Astrocyte (in vitro differentiated cells and primary cell): ENCODE measurements at regions not wholly inside any gene's neighbourhood (a gene's known extent, or its start where the extent isn't known, plus 50 kb on each side); places are given as distances from the start of the nearest gene placed in this dataset.

Experiments used
- DNase-seq: peaks from one replicate; pipeline ENCODE4 v3.0.0-alpha.2; 2010; ENCODE audit warnings: low read depth
- FAIRE-seq: peaks from 2 replicates; lab custom pipeline; 2011; peaks lifted over from hg19 to GRCh38; lab: Jason Lieb, UNC
- H2AFZ ChIP-seq: 2 replicates; pipeline ENCODE4 v1.6.0; 2012; ENCODE audit warnings: low read depth, low read length, inconsistent platforms
- H3K27ac ChIP-seq: 2 replicates; pipeline ENCODE4 v1.5.1; 2011; ENCODE audit warnings: low read depth, low read length, inconsistent platforms
- H3K27me3 ChIP-seq: 2 replicates; pipeline ENCODE4 v1.6.0; 2011; ENCODE audit warnings: low read length, inconsistent platforms; ENCODE audit not compliant: insufficient read depth
- H3K36me3 ChIP-seq: 2 replicates; pipeline ENCODE4 v1.5.1; 2011; ENCODE audit warnings: low read length, inconsistent platforms; ENCODE audit not compliant: insufficient read depth
- H3K4me1 ChIP-seq: 2 replicates; pipeline ENCODE4 v1.5.1; 2011; ENCODE audit warnings: low read length, inconsistent platforms; ENCODE audit not compliant: insufficient read depth
- H3K4me2 ChIP-seq: 2 replicates; pipeline ENCODE4 v1.6.0; 2012; ENCODE audit warnings: low read length, inconsistent platforms
- H3K4me3 ChIP-seq: 2 replicates; pipeline ENCODE4 v1.5.1; 2011; ENCODE audit warnings: low read depth, mild to moderate bottlenecking, low read length, inconsistent platforms; ENCODE audit not compliant: insufficient read depth
- H3K79me2 ChIP-seq: 2 replicates; pipeline ENCODE4 v1.6.0; 2012; ENCODE audit warnings: mild to moderate bottlenecking, low read length, inconsistent platforms; ENCODE audit not compliant: insufficient read depth
- H3K9ac ChIP-seq: 2 replicates; pipeline ENCODE4 v1.6.0; 2012; ENCODE audit warnings: mild to moderate bottlenecking, low read length, inconsistent platforms
- H3K9me3 ChIP-seq: 2 replicates; pipeline ENCODE4 v1.5.1; 2012; ENCODE audit warnings: low read depth, mild to moderate bottlenecking, low read length, inconsistent platforms; ENCODE audit not compliant: insufficient read depth
- H4K20me1 ChIP-seq: 2 replicates; pipeline ENCODE4 v1.6.0; 2012; ENCODE audit warnings: low read length, inconsistent platforms; ENCODE audit not compliant: insufficient read depth
- H3K27ac Mint-ChIP-seq: one replicate; pipeline ENCODE4 v1.8.0; 2021; ENCODE audit warnings: mild to moderate bottlenecking, mixed read lengths; ENCODE audit not compliant: unreplicated experiment
- H3K27me3 Mint-ChIP-seq: one replicate; pipeline ENCODE4 v1.8.0; 2021; ENCODE audit warnings: low read depth, mixed read lengths; ENCODE audit not compliant: unreplicated experiment
- H3K36me3 Mint-ChIP-seq: one replicate; pipeline ENCODE4 v1.8.0; 2021; ENCODE audit warnings: low read depth, mixed read lengths; ENCODE audit not compliant: unreplicated experiment
- H3K4me1 Mint-ChIP-seq: one replicate; pipeline ENCODE4 v1.8.0; 2021; ENCODE audit warnings: low read depth, mixed read lengths; ENCODE audit not compliant: unreplicated experiment
- H3K4me3 Mint-ChIP-seq: one replicate; pipeline ENCODE4 v1.8.0; 2021; ENCODE audit warnings: mild to moderate bottlenecking, moderate library complexity, mixed read lengths; ENCODE audit not compliant: unreplicated experiment
- H3K9me3 Mint-ChIP-seq: one replicate; pipeline ENCODE4 v1.8.0; 2021; ENCODE audit warnings: mild to moderate bottlenecking, mixed read lengths; ENCODE audit not compliant: unreplicated experiment
- EZH2 ChIP-seq: IDR thresholded peaks from 2 replicates; pipeline ENCODE4 v1.6.1; 2012; ENCODE audit warnings: mild to moderate bottlenecking, low read length, inconsistent platforms; ENCODE audit not compliant: insufficient read depth
- TF ChIP-seq, protein P1 (sequence below): IDR thresholded peaks from 2 replicates; pipeline ENCODE4 v1.5.1; 2011; ENCODE audit warnings: low read depth, mild to moderate bottlenecking, inconsistent platforms, low read length, moderate library complexity; ENCODE audit not compliant: insufficient read depth

DNA sequence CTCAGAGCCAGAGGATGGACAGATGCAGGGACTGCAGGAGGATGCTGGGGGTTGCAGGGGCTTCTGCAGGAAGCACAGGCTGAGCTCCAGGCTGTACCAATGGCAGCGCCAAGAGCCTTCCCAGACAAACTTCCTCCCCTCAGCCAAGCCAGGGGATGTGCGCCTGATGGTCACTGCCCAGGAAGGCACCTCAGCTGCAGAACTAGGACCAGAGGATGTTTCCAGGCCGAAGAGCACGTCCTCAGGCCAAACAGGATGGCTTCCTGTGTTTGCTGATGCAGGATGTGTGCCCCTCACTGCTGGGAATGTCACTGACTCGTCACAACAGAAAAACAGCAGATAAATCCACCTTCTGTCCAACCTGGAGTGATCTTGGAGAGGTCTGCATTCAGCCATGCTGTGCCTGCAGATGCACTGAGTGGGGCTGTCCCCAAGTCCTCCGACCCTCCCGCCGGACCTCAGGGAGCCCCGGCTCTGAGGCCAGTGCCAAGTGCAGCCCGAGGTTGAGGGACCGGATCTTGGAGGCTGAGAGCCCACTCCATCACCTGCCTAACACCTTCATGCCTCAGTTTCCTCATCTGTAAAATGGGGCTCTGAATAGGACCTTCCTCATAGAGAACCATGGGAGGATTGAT is 152.5 kb upstream of the CHST15 start:
- no peaks in the 10 kb centered on the region for H3K36me3 ChIP-seq
- Mint-ChIP-seq H3K9me3 (peaks cover 6% of the 10 kb centered on the region), H3K36me3 (no peaks in the 10 kb centered on the region), H3K4me1 (no peaks in the 10 kb centered on the region), H3K4me3 (no peak overlapping the region), H3K27me3 (peaks cover 48% of the 10 kb centered on the region), H3K27ac (no peak overlapping the region)
- H3K4me1 ChIP-seq = no peaks in the 10 kb centered on the region
- H2AFZ ChIP-seq = no peak overlapping the region
- no peak overlapping the region for H3K27ac ChIP-seq
- H4K20me1 ChIP-seq = no peaks in the 10 kb centered on the region
- H3K4me3 ChIP-seq = no peak overlapping the region
- H3K9me3 ChIP-seq = no peaks in the 10 kb centered on the region
- TF ChIP-seq, protein P1, sequence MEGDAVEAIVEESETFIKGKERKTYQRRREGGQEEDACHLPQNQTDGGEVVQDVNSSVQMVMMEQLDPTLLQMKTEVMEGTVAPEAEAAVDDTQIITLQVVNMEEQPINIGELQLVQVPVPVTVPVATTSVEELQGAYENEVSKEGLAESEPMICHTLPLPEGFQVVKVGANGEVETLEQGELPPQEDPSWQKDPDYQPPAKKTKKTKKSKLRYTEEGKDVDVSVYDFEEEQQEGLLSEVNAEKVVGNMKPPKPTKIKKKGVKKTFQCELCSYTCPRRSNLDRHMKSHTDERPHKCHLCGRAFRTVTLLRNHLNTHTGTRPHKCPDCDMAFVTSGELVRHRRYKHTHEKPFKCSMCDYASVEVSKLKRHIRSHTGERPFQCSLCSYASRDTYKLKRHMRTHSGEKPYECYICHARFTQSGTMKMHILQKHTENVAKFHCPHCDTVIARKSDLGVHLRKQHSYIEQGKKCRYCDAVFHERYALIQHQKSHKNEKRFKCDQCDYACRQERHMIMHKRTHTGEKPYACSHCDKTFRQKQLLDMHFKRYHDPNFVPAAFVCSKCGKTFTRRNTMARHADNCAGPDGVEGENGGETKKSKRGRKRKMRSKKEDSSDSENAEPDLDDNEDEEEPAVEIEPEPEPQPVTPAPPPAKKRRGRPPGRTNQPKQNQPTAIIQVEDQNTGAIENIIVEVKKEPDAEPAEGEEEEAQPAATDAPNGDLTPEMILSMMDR = no peak
- TF ChIP-seq EZH2 = no peak
- no peak for DNase-seq
- FAIRE-seq = no peak
- H3K9ac ChIP-seq = no peak overlapping the region
- no peaks in the 10 kb centered on the region for H3K79me2 ChIP-seq
- no peak overlapping the region for H3K4me2 ChIP-seq
- peaks cover 4% of the 10 kb centered on the region for H3K27me3 ChIP-seq

DNA sequence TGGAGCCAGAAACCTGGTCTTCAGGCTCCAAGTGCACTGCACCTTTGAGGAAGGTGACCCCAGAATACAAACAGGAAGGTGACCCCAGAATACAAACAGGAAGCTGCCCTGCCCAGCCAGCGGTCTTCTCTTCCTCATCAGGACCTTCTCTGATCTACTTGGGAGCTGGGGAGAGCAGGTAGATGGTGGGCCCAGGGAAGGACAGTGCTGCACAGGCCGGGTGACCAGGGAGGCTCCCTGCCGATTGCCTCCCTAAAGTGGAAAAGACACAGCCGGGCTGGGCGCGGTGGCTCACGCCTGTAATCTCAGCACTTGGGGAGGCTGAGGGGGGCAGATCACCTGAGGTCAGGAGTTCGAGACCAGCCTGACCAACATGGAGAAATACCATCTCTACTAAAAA is 151.8 kb upstream of the CHST15 start:
- Mint-ChIP-seq H3K9me3 (peaks cover 6% of the 10 kb centered on the region), H3K4me1 (no peaks in the 10 kb centered on the region), H3K4me3 (no peak overlapping the region), H3K36me3 (no peaks in the 10 kb centered on the region), H3K27ac (no peak overlapping the region), H3K27me3 (peaks cover 44% of the 10 kb centered on the region)
- Histone ChIP-seq H3K4me2 (no peak overlapping the region), H3K79me2 (no peaks in the 10 kb centered on the region), H3K9ac (no peak overlapping the region), H3K27me3 (no peaks in the 10 kb centered on the region), H2AFZ (no peak overlapping the region), H3K4me1 (no peaks in the 10 kb centered on the region), H4K20me1 (no peaks in the 10 kb centered on the region), H3K4me3 (no peak overlapping the region), H3K36me3 (no peaks in the 10 kb centered on the region), H3K9me3 (no peaks in the 10 kb centered on the region), H3K27ac (no peak overlapping the region)
- DNase-seq (no peak), FAIRE-seq (no peak)
- no peak for TF ChIP-seq EZH2
- TF ChIP-seq, protein P1 = no peak

DNA sequence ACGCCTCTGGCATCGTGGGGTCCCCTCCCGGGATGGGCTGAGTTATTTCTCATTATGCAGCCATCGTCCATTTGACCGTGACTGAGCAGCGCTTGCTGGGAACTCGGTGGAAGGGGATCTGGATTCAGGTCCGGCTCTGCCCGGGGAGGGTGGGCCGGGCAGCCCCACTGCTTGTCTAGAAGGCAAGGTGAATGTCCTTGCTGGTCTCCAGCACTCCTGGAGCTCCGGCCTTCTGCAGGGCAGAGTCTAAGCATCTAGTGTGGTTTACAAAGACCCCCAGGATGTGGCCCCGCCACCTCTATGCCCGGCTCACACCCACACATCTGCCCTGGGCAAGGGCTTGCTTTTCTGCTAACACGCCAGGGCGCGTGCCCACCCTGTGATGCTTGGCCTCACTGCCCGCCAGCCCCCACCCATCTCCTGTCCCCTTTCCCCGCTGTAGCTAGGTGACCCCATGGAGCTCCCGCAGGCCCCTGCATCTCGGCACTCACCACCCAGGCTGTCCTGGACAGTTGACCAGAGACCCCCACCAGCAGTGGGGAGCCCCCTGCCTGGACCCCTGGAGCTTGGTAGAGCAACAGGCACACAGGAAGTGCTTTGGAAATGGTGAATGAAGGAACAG is 151.0 kb upstream of the CHST15 start:
- no peak overlapping the region for H3K4me2 ChIP-seq
- H3K27ac ChIP-seq = no peak overlapping the region
- H3K4me3 ChIP-seq = no peak overlapping the region
- H3K79me2 ChIP-seq = no peaks in the 10 kb centered on the region
- Mint-ChIP-seq H3K36me3 (no peaks in the 10 kb centered on the region), H3K27me3 (peaks cover 41% of the 10 kb centered on the region), H3K4me1 (no peaks in the 10 kb centered on the region), H3K27ac (no peak overlapping the region), H3K9me3 (peaks cover 6% of the 10 kb centered on the region), H3K4me3 (no peak overlapping the region)
- H3K4me1 ChIP-seq = no peaks in the 10 kb centered on the region
- H4K20me1 ChIP-seq = no peaks in the 10 kb centered on the region
- no peaks in the 10 kb centered on the region for H3K27me3 ChIP-seq
- no peaks in the 10 kb centered on the region for H3K36me3 ChIP-seq
- DNase-seq (no peak), FAIRE-seq (no peak)
- no peaks in the 10 kb centered on the region for H3K9me3 ChIP-seq
- no peak overlapping the region for H2AFZ ChIP-seq
- TF ChIP-seq, protein P1 = no peak
- no peak for TF ChIP-seq EZH2
- no peak overlapping the region for H3K9ac ChIP-seq
